HG03103 (cell line): ENCODE measurements at regions not wholly inside any gene's neighbourhood (a gene's known extent, or its start where the extent isn't known, plus 50 kb on each side); places are given as distances from the start of the nearest gene placed in this dataset.
"Not testable (repeated sequence)": the region's sequence is repeated elsewhere in the genome, so short reads cannot be mapped to it uniquely, and the experiment has no call there.

Experiments
- ATAC-seq: cut with Tn5 transposase; IDR thresholded peaks from one replicate; pipeline ENCODE4 v1.9.1; 2021; ENCODE audit warnings: low read depth; ENCODE audit not compliant: unreplicated experiment

GRCh38 chr13:112255550-112256120 lies 120.5 kb upstream of the SPACA7 start:
- ATAC-seq: no peak

DNA sequence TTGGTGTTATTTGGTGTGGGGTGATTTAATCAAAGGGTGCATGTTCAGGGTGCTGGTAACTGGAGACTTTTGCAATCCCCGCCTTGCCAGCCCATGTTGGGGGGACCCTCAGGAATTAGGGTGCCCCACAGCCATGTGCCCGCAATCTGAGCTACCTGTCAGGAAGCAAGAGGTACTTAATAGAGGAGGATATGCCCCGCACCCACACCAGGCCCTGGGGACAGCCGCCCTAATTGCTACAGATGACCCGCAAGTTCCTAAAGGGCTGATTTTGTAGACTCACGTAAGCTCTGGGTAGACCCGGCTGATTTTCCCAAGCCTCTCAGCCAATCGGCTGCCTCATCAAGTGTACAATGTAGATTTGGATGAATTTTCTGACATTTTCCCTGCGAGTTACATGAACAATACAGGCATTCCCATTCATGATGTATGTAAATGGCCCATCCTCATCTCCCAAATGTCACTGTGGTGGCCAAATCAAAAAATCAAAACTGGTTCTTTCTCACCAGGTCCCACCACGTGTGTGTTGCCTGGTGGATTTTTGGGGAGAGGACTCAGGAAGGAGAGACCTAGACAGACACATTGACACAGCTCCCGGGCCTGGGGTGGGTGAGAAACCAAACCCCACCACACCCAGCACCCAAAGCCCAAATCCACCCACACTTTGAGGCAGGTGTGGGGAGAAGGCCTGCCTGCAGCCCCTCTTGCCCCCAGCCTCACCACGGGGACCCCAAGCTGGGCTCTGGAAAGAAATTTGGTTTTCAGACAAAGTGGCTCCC lies 119.2 kb upstream of the SPACA7 start:
- no peak for ATAC-seq

DNA sequence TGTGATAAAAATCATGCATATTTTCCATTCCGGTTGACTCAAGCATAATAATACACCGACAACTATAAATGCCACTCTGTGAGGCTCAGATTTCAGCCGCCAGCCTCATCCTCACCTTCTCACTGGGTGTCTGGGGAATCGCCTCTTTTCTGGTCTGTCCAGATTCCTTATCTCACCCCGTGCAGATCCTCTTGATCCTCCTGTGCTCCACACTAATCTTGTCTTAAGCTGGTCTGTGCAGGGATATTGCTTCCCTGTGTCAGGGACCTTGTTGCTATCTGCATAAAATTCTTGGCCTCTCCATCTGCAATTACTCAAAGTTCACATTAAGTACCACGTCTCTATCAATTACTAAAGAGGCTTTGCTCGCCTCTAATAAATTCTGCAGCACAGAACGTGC lies 116.6 kb upstream of the SPACA7 start:
- no peak for ATAC-seq

- no peak for ATAC-seq
Measured at GRCh38 chr13:112260108-112261055, 115.8 kb upstream of the SPACA7 start.

DNA sequence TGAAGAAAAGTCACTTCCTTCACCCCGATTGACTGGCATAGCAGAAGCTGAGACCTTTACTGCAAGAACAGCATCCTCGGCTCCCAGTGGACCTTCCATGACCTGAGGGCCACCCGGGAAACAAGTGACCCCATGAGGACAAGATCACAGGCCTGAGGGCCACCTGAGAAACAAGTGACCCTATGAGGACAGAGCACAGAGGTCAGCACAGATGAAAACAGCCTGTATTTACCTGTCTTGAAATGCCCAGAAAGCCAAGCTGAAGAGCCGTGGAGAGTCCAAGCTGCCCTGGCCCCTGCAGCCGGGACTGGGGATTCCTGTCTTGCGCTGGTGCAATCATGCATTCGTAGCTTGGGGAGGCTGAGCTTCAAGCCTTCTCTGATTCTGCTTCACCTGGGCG lies 114.2 kb upstream of the SPACA7 start:
- no peak for ATAC-seq

- no peak for ATAC-seq
Measured at GRCh38 chr13:112263152-112263551, 113.0 kb upstream of the SPACA7 start.

- ATAC-seq: no peak
Measured at GRCh38 chr13:112267660-112268059, 108.5 kb upstream of the SPACA7 start.

DNA sequence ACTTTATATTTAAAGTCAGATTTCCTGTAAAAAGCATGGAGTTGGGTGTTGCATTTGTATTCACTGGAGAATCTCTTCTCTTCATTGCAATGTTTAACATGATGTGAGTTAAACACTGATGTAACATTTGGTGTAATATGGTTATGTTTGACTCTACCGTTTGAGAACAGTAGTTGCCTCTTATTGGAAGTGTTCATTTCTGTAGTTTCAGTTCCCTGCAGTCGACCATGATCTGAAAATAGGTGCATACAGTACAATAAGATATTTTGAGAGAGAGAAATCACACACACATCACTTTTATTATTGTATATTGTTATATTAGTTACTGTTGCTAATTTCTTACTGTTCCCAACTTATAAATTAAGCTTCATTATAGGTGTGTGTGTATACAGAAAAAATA lies 105.2 kb upstream of the SPACA7 start:
- peak; percentile 52 for ATAC-seq

DNA sequence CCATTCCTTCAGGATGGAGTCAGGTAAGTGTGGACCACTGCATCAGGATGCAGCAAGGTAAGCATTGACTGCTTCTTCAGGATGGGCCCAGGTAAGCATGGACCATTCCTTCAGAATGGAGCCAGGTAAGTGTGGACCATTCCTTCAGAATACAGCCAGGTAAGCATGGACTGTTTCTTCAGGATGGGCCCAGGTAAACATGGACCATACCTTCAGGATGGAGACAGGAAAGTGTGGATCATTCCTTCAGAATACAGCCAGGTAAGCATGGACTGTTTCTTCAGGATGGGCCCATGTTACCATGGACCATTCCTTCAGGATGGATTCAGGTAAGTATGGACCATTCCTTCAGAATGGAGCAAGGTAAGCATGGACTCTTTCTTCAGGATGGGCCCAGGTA lies 89.4 kb upstream of the SPACA7 start:
- ATAC-seq: not testable (repeated sequence)

DNA sequence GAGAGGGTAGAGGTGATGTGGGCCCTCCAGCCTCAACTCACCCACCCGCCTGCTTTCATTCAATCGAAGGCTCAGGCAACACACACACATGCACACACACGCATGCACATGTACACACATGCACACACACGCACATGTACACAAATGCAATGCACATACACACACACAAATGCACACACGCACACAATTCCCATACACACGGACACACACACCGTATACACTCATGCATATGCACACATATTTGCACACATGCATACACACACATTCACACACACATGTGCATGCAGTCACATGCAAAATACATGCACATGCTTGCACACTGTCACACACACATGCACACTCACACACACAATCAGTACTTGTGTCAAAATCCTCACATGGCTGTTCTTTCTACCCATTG lies 55.9 kb upstream of the SPACA7 start:
- no peak for ATAC-seq

DNA sequence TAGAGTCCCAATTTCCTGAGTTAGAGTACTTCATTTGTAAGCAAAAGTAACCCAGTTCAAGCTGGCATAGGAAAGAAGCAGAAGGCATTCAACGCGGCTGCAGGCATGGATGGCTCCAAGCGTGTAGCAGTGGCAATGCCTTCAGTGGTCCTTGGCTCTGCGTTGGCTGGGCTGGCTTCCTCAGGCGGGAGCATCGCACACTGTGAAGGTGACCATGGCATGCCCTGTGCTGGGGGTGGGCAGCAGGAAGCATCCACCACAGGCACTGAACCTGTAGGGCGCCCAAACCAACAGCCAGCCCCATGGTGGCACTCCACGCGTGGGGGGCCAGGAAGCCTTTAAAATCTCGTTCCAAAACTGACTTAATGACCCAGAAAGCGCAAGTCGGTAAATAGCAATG lies 53.6 kb upstream of the SPACA7 start:
- no peak for ATAC-seq

- ATAC-seq: no peak
Measured at GRCh38 chr13:112324116-112324515, 52.0 kb upstream of the SPACA7 start.

- no peak for ATAC-seq
Measured at GRCh38 chr13:112325142-112325808, 50.9 kb upstream of the SPACA7 start.

GRCh38 chr13:112325920-112326645 lies 50.1 kb upstream of the SPACA7 start:
- no peak for ATAC-seq
